Glomerular endothelial cell (primary cell): ENCODE measurements at regions not wholly inside any gene's neighbourhood (a gene's known extent, or its start where the extent isn't known, plus 50 kb on each side); places are given as distances from the start of the nearest gene placed in this dataset.
A peak's percentile ranks its signal among the peaks of the same experiment; 100 is the strongest.
"Not testable (repeated sequence)": the region's sequence is repeated elsewhere in the genome, so short reads cannot be mapped to it uniquely, and the experiment has no call there.

Experiments
- DNase-seq: peaks from one replicate; pipeline ENCODE4 v3.0.0-alpha.2; 2011; ENCODE audit warnings: low read depth, low spot score; ENCODE audit errors: extremely low read depth

GRCh38 chr1:164064501-164064900 lies 494.5 kb upstream of the PBX1 start:
- no peak for DNase-seq

GRCh38 chr1:164071288-164071687 lies 487.7 kb upstream of the PBX1 start:
- no peak for DNase-seq

GRCh38 chr1:164086832-164087231 lies 472.2 kb upstream of the PBX1 start:
- DNase-seq: no peak

DNA sequence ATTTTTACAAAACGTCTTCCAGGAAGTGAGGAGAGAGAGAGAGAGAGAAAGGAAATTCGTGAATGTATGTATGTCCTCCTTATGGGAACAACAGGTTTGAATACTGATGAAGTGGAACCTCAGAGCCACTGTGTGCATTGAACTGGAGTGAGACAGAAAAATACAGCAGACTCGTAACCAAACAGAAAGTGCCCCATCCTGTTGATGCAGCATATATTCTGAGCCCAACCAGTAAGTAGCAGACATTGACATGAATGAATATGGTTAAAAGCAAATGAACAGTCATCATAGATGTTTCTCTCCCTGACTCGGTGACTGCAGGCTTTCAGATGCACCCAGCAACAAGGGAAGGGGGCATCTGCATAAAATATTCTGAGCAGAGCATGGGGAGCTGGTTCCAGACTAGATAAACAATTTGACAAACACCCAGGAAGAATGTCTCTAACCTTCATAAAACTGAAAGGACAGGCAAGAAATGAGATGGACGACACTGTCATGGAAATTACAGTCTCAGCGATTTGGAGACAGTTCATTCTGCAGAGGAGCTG lies 471.0 kb upstream of the PBX1 start:
- DNase-seq: no peak

- DNase-seq: no peak
Observed at GRCh38 chr1:164092603-164093353, 466.2 kb upstream of the PBX1 start.

DNA sequence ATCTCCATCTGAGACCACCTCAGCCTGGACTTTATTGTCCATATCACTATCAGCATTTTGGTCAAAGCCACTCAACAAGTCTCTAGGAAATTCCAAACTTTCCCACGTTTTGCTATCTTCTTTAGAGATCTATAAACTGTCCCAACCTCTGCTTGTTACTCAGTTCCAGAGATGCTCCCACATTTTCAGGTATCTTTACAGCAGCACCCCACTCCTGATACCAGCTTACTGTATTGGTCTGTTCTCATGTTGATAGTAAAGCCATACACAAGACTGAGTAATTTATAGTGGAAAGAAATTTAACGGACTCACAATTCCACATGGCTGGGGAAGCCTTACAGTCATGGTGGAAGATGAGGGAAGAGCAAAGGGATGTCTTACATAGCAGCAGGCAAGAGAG lies 465.4 kb upstream of the PBX1 start:
- no peak for DNase-seq

DNA sequence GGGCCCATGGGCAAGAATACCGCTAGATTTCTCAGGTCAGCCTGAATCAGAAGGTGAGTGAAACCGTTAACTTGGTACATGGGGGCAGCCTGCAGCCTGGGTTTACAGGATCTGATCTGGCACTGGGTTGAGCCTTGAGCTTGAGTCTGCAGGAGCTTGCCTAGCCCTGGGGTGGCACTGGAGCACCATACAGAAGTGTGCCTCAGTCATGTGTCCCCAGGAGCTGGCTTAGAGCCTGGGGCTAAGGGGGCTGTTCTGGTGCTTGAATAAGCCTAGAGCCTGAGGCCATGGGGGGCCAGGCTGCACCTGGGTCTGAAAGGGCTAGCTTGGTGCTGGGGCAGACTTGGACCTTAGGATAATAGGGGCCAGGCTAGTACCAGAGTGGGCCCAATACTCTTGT lies 457.2 kb upstream of the PBX1 start:
- no peak for DNase-seq

DNA sequence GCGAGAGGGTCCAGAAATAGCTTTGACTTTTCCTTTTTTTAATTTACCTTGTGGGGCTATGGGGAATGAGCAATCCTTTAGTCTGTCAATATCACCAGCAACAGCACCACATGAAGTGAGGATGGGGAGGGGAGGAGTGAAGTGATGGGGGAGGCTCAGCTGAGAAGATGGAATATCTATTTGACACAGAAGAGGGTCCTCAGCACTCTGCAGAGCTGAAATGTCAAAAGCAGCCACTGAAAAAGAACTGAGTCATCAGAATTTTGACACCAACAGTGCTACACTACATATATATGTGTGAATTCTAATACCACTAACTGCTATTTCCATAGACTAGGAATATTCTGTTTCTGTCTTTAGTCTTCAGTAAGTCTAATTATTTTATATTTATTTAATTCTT lies 427.0 kb upstream of the PBX1 start:
- DNase-seq: no peak

GRCh38 chr1:164137273-164137925 lies 421.6 kb upstream of the PBX1 start:
- DNase-seq: no peak

GRCh38 chr1:164141797-164142196 lies 417.2 kb upstream of the PBX1 start:
- DNase-seq: no peak

- DNase-seq: peak; percentile 0
Observed at GRCh38 chr1:164154622-164155021, 404.4 kb upstream of the PBX1 start.

DNA sequence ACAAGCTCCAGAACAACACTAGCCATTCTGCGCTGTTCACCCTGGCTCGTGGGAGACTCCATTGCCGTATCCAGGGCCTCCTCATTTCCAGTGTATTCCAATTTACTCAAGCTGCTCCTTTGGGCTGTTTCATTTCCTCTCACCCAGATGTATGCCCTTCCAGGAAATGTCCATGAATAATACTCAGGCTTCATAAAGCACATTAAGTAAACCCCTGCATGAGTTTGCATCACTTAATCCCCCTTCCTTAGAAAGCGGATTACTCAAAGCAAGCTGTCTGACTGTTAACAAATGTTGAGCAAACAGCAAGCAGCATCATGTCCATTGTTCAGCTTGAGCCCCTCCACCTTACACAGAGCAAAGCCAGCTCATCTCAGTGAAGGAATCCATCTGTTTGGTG lies 403.6 kb upstream of the PBX1 start:
- DNase-seq: peak; percentile 10

GRCh38 chr1:164163289-164163849 lies 395.6 kb upstream of the PBX1 start:
- DNase-seq: no peak

GRCh38 chr1:164165466-164165865 lies 393.5 kb upstream of the PBX1 start:
- no peak for DNase-seq

DNA sequence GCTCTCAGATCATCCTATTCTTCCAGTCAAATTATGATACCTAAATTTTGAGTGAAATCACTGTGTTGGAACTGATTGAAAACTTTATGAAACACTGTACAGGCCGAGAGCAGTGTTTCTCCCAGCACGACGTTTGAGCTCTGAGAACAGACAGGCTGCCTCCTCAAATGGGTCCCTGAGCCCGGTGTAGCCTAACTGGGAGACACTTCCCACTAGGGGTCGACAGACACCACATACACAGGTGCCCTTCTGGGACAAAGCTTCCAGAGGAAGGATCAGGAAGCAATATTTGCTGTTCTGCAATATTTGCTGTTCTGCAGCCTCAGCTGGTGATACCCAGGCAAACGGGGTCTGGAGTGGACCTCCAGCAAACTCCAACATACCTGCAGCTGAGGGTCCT lies 392.5 kb upstream of the PBX1 start:
- not testable (repeated sequence) for DNase-seq

DNA sequence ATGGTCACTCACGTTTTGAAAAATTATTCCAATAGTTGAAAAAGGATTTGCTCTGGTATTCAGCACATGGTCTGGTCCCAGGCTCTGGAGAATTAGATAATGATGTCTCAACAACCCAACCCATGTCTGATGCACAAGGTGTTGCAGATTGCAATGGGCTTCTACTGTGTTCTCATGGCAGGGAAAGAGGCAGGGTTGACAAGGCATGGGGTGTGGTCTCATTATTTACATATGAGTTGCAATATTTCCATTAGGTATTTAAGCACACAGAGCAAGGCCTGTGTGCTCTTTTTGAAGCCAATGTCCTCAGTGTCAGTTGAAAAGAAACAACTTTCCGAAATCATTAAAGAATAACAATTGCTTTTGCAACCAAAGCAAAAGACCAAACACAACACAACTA lies 381.9 kb upstream of the PBX1 start:
- no peak for DNase-seq

DNA sequence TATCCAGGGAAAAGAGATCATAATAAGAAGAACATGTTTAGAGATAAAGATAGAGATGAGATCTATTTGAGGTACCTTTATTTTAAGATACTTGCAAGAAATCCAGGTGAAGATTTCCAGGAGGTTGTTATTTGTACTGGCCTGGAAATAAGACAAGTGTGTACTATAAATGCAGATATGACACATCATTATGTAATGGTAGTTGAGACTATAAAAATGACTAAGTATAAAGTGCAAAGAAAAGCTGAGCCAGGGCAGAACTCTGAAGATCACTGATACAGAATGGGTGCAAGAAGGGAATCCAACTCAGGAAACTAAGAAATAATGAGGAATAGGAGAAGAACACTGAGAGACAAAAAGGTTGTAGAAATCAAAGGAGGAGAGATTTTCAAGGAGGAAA lies 378.2 kb upstream of the PBX1 start:
- DNase-seq: no peak

GRCh38 chr1:164183854-164184635 lies 374.9 kb upstream of the PBX1 start:
- no peak for DNase-seq

GRCh38 chr1:164186881-164187280 lies 372.1 kb upstream of the PBX1 start:
- no peak for DNase-seq

DNA sequence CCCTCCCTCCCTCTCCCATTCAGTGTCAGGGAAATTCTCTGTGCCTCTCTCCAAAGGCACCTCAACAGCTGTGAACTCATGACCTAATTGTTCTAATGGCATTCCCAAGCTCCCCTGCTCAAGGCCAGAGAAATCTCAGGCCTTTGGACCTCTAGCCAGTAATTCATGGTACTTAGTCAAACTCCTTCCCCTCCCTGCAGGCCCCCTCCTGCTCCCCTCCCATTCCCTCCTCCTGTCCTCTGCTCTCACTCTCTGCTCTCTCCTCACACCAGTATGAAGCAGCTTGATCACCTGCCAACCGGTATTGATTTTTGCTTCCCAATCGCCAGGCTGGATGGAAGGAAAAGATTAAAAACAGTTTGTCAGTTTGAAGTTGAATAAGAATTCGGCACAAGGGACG lies 370.5 kb upstream of the PBX1 start:
- DNase-seq: no peak

GRCh38 chr1:164191191-164191590 lies 367.8 kb upstream of the PBX1 start:
- DNase-seq: no peak
